ENCODE measurements at regions not wholly inside any gene's neighbourhood (a gene's known extent, or its start where the extent isn't known, plus 50 kb on each side); places are given as distances from the start of the nearest gene placed in this dataset.
"Not testable (repeated sequence)": the region's sequence is repeated elsewhere in the genome, so short reads cannot be mapped to it uniquely, and the experiment has no call there.

- DNase-seq (ENCODE audit: low read depth, low spot score) = no peak
- POLR2A ChIA-PET = no interaction called here
- Histone ChIP-seq H3K9me3 (ENCODE audit: control insufficient read depth, insufficient read depth, low read length) (peaks cover 5% of the 10 kb centered on the region; the same call in 1 of the 2 replicates), H3K4me3 (ENCODE audit: low read depth, low read length) (no peak overlapping the region), H3K27me3 (ENCODE audit: control insufficient read depth, insufficient read depth, low read length) (no peaks in the 10 kb centered on the region), H3K27ac (ENCODE audit: low read depth, low read length) (no peak overlapping the region)
- no peak for TF ChIP-seq CTCF (IDR thresholded peaks at IDR 0.05; ENCODE audit: low read depth, low read length)
- CTCF ChIA-PET = no interaction called here
These were observed 281.9 kb upstream of the MAF start for GRCh38 chr16:79882340-79883005.

- POLR2A ChIA-PET = not testable (repeated sequence)
These were observed 280.6 kb upstream of the MAF start for GRCh38 chr16:79881107-79881506.

GRCh38 chr16:79876332-79876730 is 275.8 kb upstream of the MAF start:
- POLR2A ChIA-PET = no interaction called here
- DNase-seq (ENCODE audit: low read depth, low spot score) = no peak
- no peak for TF ChIP-seq CTCF (IDR thresholded peaks at IDR 0.05; ENCODE audit: low read depth, low read length)
- Histone ChIP-seq H3K27ac (ENCODE audit: low read depth, low read length) (no peak overlapping the region), H3K4me3 (ENCODE audit: low read depth, low read length) (no peak overlapping the region), H3K9me3 (ENCODE audit: control insufficient read depth, insufficient read depth, low read length) (peaks cover 25% of the 10 kb centered on the region), H3K27me3 (ENCODE audit: control insufficient read depth, insufficient read depth, low read length) (no peaks in the 10 kb centered on the region)
- CTCF ChIA-PET = no interaction called here

More at GRCh38 chr16:79881107-79881506, 280.6 kb upstream of the MAF start:
- H3K27ac ChIP-seq (ENCODE audit: low read depth, low read length); CTCF ChIA-PET; DNase-seq (ENCODE audit: low read depth, low spot score); H3K4me3 ChIP-seq (ENCODE audit: low read depth, low read length); H3K27me3 ChIP-seq (ENCODE audit: control insufficient read depth, insufficient read depth, low read length): not testable (repeated sequence)
- peaks cover 11% of the 10 kb centered on the region; the same call in 1 of the 2 replicates for H3K9me3 ChIP-seq (ENCODE audit: control insufficient read depth, insufficient read depth, low read length)

GRCh38 chr16:79874391-79874790 is 273.9 kb upstream of the MAF start:
- H3K4me3 ChIP-seq (ENCODE audit: low read depth, low read length) = no peak overlapping the region
- no peak overlapping the region for H3K27ac ChIP-seq (ENCODE audit: low read depth, low read length)
- ChIA-PET CTCF (no interaction called here), POLR2A (no interaction called here)
- DNase-seq (ENCODE audit: low read depth, low spot score) = no peak
- no peaks in the 10 kb centered on the region for H3K27me3 ChIP-seq (ENCODE audit: control insufficient read depth, insufficient read depth, low read length)
- H3K9me3 ChIP-seq (ENCODE audit: control insufficient read depth, insufficient read depth, low read length) = peaks cover 25% of the 10 kb centered on the region
- TF ChIP-seq CTCF (IDR thresholded peaks at IDR 0.05; ENCODE audit: low read depth, low read length) = no peak

GRCh38 chr16:79873825-79874224 is 273.3 kb upstream of the MAF start:
- H3K27ac ChIP-seq (ENCODE audit: low read depth, low read length) = no peak overlapping the region
- no peak for DNase-seq (ENCODE audit: low read depth, low spot score)
- POLR2A ChIA-PET = no interaction called here
- TF ChIP-seq CTCF (IDR thresholded peaks at IDR 0.05; ENCODE audit: low read depth, low read length) = no peak
- CTCF ChIA-PET = no interaction called here
- H3K27me3 ChIP-seq (ENCODE audit: control insufficient read depth, insufficient read depth, low read length) = no peaks in the 10 kb centered on the region
- no peak overlapping the region for H3K4me3 ChIP-seq (ENCODE audit: low read depth, low read length)
- peaks cover 25% of the 10 kb centered on the region for H3K9me3 ChIP-seq (ENCODE audit: control insufficient read depth, insufficient read depth, low read length)
